ENCODE measurements at regions not wholly inside any gene's neighbourhood (a gene's known extent, or its start where the extent isn't known, plus 50 kb on each side); places are given as distances from the start of the nearest gene placed in this dataset.
"Not testable (repeated sequence)": the region's sequence is repeated elsewhere in the genome, so short reads cannot be mapped to it uniquely, and the experiment has no call there.

- not testable (repeated sequence) for TF ChIP-seq POLR2AphosphoS5 (IDR thresholded peaks at IDR 0.05; ENCODE audit: low read depth, low read length); CTCF (IDR thresholded peaks at IDR 0.05)
These were observed 1122.9 kb downstream of the RPIA start for GRCh38 chr2:89814359-89814758.

Data from Panc1 (cell line).